ENCODE measurements at regions not wholly inside any gene's neighbourhood (a gene's known extent, or its start where the extent isn't known, plus 50 kb on each side); places are given as distances from the start of the nearest gene placed in this dataset.

GRCh38 chr12:128057586-128057985 is 209.4 kb upstream of the TMEM132C start:
- in situ Hi-C loops (cut with HindIII; ENCODE audit: low pct_ligation_motif_present, low pct_unique_long_range_greater_than_20kb, low sequenced_read_pairs) = no loop called here

GRCh38 chr12:128059621-128060370 is 207.2 kb upstream of the TMEM132C start:
- in situ Hi-C loops (cut with HindIII; ENCODE audit: low pct_ligation_motif_present, low pct_unique_long_range_greater_than_20kb, low sequenced_read_pairs) = no loop called here

More at GRCh38 chr12:128057586-128057985, 209.4 kb upstream of the TMEM132C start:
- DNase-seq = no peak

GRCh38 chr12:128068211-128068610 is 198.8 kb upstream of the TMEM132C start:
- in situ Hi-C loops (cut with HindIII; ENCODE audit: low pct_ligation_motif_present, low pct_unique_long_range_greater_than_20kb, low sequenced_read_pairs) = no loop called here
- DNase-seq = no peak

More at GRCh38 chr12:128059621-128060370, 207.2 kb upstream of the TMEM132C start:
- DNase-seq = no peak

GRCh38 chr12:128069359-128069997 is 197.5 kb upstream of the TMEM132C start:
- in situ Hi-C loops (cut with HindIII; ENCODE audit: low pct_ligation_motif_present, low pct_unique_long_range_greater_than_20kb, low sequenced_read_pairs) = no loop called here
- peak; percentile 78 for DNase-seq

GRCh38 chr12:128073937-128074336 is 193.0 kb upstream of the TMEM132C start:
- no peak for DNase-seq
- in situ Hi-C loops (cut with HindIII; ENCODE audit: low pct_ligation_motif_present, low pct_unique_long_range_greater_than_20kb, low sequenced_read_pairs) = no loop called here

- in situ Hi-C loops (cut with HindIII; ENCODE audit: low pct_ligation_motif_present, low pct_unique_long_range_greater_than_20kb, low sequenced_read_pairs) = no loop called here
These were observed 191.6 kb upstream of the TMEM132C start for GRCh38 chr12:128075332-128075731.

GRCh38 chr12:128076188-128076587 is 190.8 kb upstream of the TMEM132C start:
- in situ Hi-C loops (cut with HindIII; ENCODE audit: low pct_ligation_motif_present, low pct_unique_long_range_greater_than_20kb, low sequenced_read_pairs) = no loop called here
- peak; percentile 97 for DNase-seq

More at GRCh38 chr12:128075332-128075731, 191.6 kb upstream of the TMEM132C start:
- no peak for DNase-seq

- no peak for DNase-seq
- in situ Hi-C loops (cut with HindIII; ENCODE audit: low pct_ligation_motif_present, low pct_unique_long_range_greater_than_20kb, low sequenced_read_pairs) = no loop called here
These were observed 189.6 kb upstream of the TMEM132C start for GRCh38 chr12:128077211-128077916.

- no peak for DNase-seq
- in situ Hi-C loops (cut with HindIII; ENCODE audit: low pct_ligation_motif_present, low pct_unique_long_range_greater_than_20kb, low sequenced_read_pairs) = no loop called here
These were observed 189.1 kb upstream of the TMEM132C start for GRCh38 chr12:128077917-128078298.

GRCh38 chr12:128078301-128078971 is 188.5 kb upstream of the TMEM132C start:
- DNase-seq = peak; percentile 83
- in situ Hi-C loops (cut with HindIII; ENCODE audit: low pct_ligation_motif_present, low pct_unique_long_range_greater_than_20kb, low sequenced_read_pairs) = no loop called here

GRCh38 chr12:128079446-128079845 is 187.5 kb upstream of the TMEM132C start:
- no peak for DNase-seq
- in situ Hi-C loops (cut with HindIII; ENCODE audit: low pct_ligation_motif_present, low pct_unique_long_range_greater_than_20kb, low sequenced_read_pairs) = no loop called here

- no peak for DNase-seq
- in situ Hi-C loops (cut with HindIII; ENCODE audit: low pct_ligation_motif_present, low pct_unique_long_range_greater_than_20kb, low sequenced_read_pairs) = no loop called here
These were observed 183.7 kb upstream of the TMEM132C start for GRCh38 chr12:128083132-128083729.

GRCh38 chr12:128088926-128089325 is 178.0 kb upstream of the TMEM132C start:
- no peak for DNase-seq
- in situ Hi-C loops (cut with HindIII; ENCODE audit: low pct_ligation_motif_present, low pct_unique_long_range_greater_than_20kb, low sequenced_read_pairs) = no loop called here

- in situ Hi-C loops (cut with HindIII; ENCODE audit: low pct_ligation_motif_present, low pct_unique_long_range_greater_than_20kb, low sequenced_read_pairs) = no loop called here
- DNase-seq = no peak
These were observed 177.0 kb upstream of the TMEM132C start for GRCh38 chr12:128089961-128090360.

- no peak for DNase-seq
- in situ Hi-C loops (cut with HindIII; ENCODE audit: low pct_ligation_motif_present, low pct_unique_long_range_greater_than_20kb, low sequenced_read_pairs) = no loop called here
These were observed 175.8 kb upstream of the TMEM132C start for GRCh38 chr12:128091101-128091720.

- in situ Hi-C loops (cut with HindIII; ENCODE audit: low pct_ligation_motif_present, low pct_unique_long_range_greater_than_20kb, low sequenced_read_pairs) = no loop called here
- no peak for DNase-seq
These were observed 175.0 kb upstream of the TMEM132C start for GRCh38 chr12:128091951-128092382.

GRCh38 chr12:128098730-128099129 is 168.2 kb upstream of the TMEM132C start:
- DNase-seq = no peak
- in situ Hi-C loops (cut with HindIII; ENCODE audit: low pct_ligation_motif_present, low pct_unique_long_range_greater_than_20kb, low sequenced_read_pairs) = no loop called here

GRCh38 chr12:128103152-128103551 is 163.8 kb upstream of the TMEM132C start:
- in situ Hi-C loops (cut with HindIII; ENCODE audit: low pct_ligation_motif_present, low pct_unique_long_range_greater_than_20kb, low sequenced_read_pairs) = no loop called here
- DNase-seq = no peak

Measured in ACHN (cell line).